ENCODE measurements at regions not wholly inside any gene's neighbourhood (a gene's known extent, or its start where the extent isn't known, plus 50 kb on each side); places are given as distances from the start of the nearest gene placed in this dataset.

GRCh38 chrX:39304746-39305145, 503.5 kb downstream of the MID1IP1 start:
- DNase-seq = no peak

- no peak for DNase-seq
These were observed 506.2 kb downstream of the MID1IP1 start for GRCh38 chrX:39307488-39307887.

GRCh38 chrX:39308126-39308525, 506.9 kb downstream of the MID1IP1 start:
- DNase-seq = no peak

GRCh38 chrX:39309018-39309635, 507.9 kb downstream of the MID1IP1 start:
- no peak for DNase-seq

GRCh38 chrX:39309721-39310152, 508.5 kb downstream of the MID1IP1 start:
- no peak for DNase-seq

- no peak for DNase-seq
These were observed 509.6 kb downstream of the MID1IP1 start for GRCh38 chrX:39310891-39311290.

- no peak for DNase-seq
These were observed 510.4 kb downstream of the MID1IP1 start for GRCh38 chrX:39311646-39312045.

GRCh38 chrX:39313146-39313545, 511.9 kb downstream of the MID1IP1 start:
- DNase-seq = no peak

GRCh38 chrX:39318506-39319343, 517.5 kb downstream of the MID1IP1 start:
- DNase-seq = no peak

- DNase-seq = no peak
These were observed 518.9 kb downstream of the MID1IP1 start for GRCh38 chrX:39320165-39320564.

- no peak for DNase-seq
These were observed 521.2 kb downstream of the MID1IP1 start for GRCh38 chrX:39322496-39322895.

GRCh38 chrX:39324233-39324930, 523.1 kb downstream of the MID1IP1 start:
- no peak for DNase-seq

GRCh38 chrX:39327255-39327654, 526.0 kb downstream of the MID1IP1 start:
- DNase-seq = no peak

- DNase-seq = no peak
These were observed 526.4 kb downstream of the MID1IP1 start for GRCh38 chrX:39327705-39328104.

- DNase-seq = no peak
These were observed 527.4 kb downstream of the MID1IP1 start for GRCh38 chrX:39328661-39329060.

GRCh38 chrX:39331082-39331704, 529.9 kb downstream of the MID1IP1 start:
- DNase-seq = no peak

GRCh38 chrX:39333451-39333850, 532.2 kb downstream of the MID1IP1 start:
- DNase-seq = no peak

GRCh38 chrX:39335513-39336235, 534.4 kb downstream of the MID1IP1 start:
- DNase-seq = no peak

GRCh38 chrX:39336671-39337311, 535.5 kb downstream of the MID1IP1 start:
- no peak for DNase-seq

GRCh38 chrX:39337451-39337850, 536.2 kb downstream of the MID1IP1 start:
- DNase-seq = no peak

- DNase-seq = no peak
These were observed 537.3 kb downstream of the MID1IP1 start for GRCh38 chrX:39338583-39338982.
